ENCODE measurements at regions not wholly inside any gene's neighbourhood (a gene's known extent, or its start where the extent isn't known, plus 50 kb on each side); places are given as distances from the start of the nearest gene placed in this dataset.

- TF ChIP-seq CTCF (IDR thresholded peaks at IDR 0.05), result no peak
- TF ChIP-seq POLR2A (IDR thresholded peaks at IDR 0.05), result no peak
Observed at GRCh38 chr11:56923116-56923515, 65.6 kb upstream of the OR5AK2 start.

Data from adrenal gland (tissue), 5 donors.